Mesenchymal stem cell (in vitro differentiated cells and primary cell): ENCODE measurements at regions not wholly inside any gene's neighbourhood (a gene's known extent, or its start where the extent isn't known, plus 50 kb on each side); places are given as distances from the start of the nearest gene placed in this dataset.
"Not testable (repeated sequence)": the region's sequence is repeated elsewhere in the genome, so short reads cannot be mapped to it uniquely, and the experiment has no call there.

ENCODE experiments used
- DNase-seq: peaks from one replicate; pipeline ENCODE4 v3.0.0-alpha.2; 2013
- H2AFZ ChIP-seq: one replicate; pipeline ENCODE4 v1.6.1; 2013; ENCODE audit warnings: low read depth, mild to moderate bottlenecking, control low read depth, inconsistent platforms, low read length, moderate library complexity
- H2AK5ac ChIP-seq: 2 replicates; pipeline ENCODE4 v1.6.1; 2013; ENCODE audit warnings: low read length, moderate library complexity, mild to moderate bottlenecking, inconsistent platforms; ENCODE audit not compliant: severe bottlenecking
- H2BK120ac ChIP-seq: one replicate; pipeline ENCODE4 v1.6.1; 2013; ENCODE audit warnings: low read depth, mild to moderate bottlenecking, inconsistent platforms, low read length, moderate library complexity
- H2BK12ac ChIP-seq, 2 experiments: one replicate each; pipeline ENCODE4 v1.6.1; 2013; ENCODE audit warnings: inconsistent platforms in 2 of 2, low read length in 2 of 2, mild to moderate bottlenecking in 2 of 2, moderate library complexity in 2 of 2, control low read depth in 1 of 2
- H2BK15ac ChIP-seq: one replicate; pipeline ENCODE4 v1.6.1; 2013; ENCODE audit warnings: mild to moderate bottlenecking, low read depth, inconsistent platforms; ENCODE audit not compliant: poor library complexity, severe bottlenecking
- H2BK5ac ChIP-seq: 2 replicates; pipeline ENCODE4 v1.6.1; 2013; ENCODE audit warnings: low read depth, mild to moderate bottlenecking, low read length, control low read depth, inconsistent platforms; ENCODE audit not compliant: poor library complexity, severe bottlenecking
- H3K14ac ChIP-seq, 2 experiments: one replicate each; pipeline ENCODE4 v1.6.1; 2013; ENCODE audit warnings: inconsistent platforms in 2 of 2, low read length in 2 of 2, control low read depth in 1 of 2, mild to moderate bottlenecking in 1 of 2, moderate library complexity in 1 of 2
- H3K18ac ChIP-seq, 2 experiments: one replicate each; pipeline ENCODE4 v1.6.1; 2013; ENCODE audit warnings: inconsistent platforms in 2 of 2, low read length in 2 of 2, control low read depth in 1 of 2, low read depth in 1 of 2, mild to moderate bottlenecking in 1 of 2
- H3K23ac ChIP-seq, 2 experiments: one replicate each; pipeline ENCODE4 v1.6.1; 2013; ENCODE audit warnings: inconsistent platforms in 2 of 2, low read length in 2 of 2, mild to moderate bottlenecking in 2 of 2, moderate library complexity in 2 of 2, control low read depth in 1 of 2
- H3K27ac ChIP-seq: 2 replicates; pipeline ENCODE4 v1.5.1; 2013; ENCODE audit warnings: mild to moderate bottlenecking, moderate library complexity, low read length, control low read depth, inconsistent platforms; ENCODE audit not compliant: poor library complexity, severe bottlenecking
- H3K27me3 ChIP-seq, 2 experiments: 2 replicates each; pipeline versions ENCODE4 v1.6.1 to v1.7.0; 2013; ENCODE audit warnings: low read length in 2 of 2, mild to moderate bottlenecking in 2 of 2, moderate library complexity in 2 of 2, control low read depth in 1 of 2, inconsistent platforms in 1 of 2; ENCODE audit not compliant: control insufficient read depth in 1 of 2, insufficient read depth in 1 of 2
- H3K36me3 ChIP-seq, 2 experiments: 2 replicates each; pipeline versions ENCODE4 v1.6.1 to v1.7.0; 2013; ENCODE audit warnings: low read length in 2 of 2, control low read depth in 1 of 2, inconsistent platforms in 1 of 2, low read depth in 1 of 2, mild to moderate bottlenecking in 1 of 2; ENCODE audit not compliant: insufficient read depth in 2 of 2, control insufficient read depth in 1 of 2
- H3K4ac ChIP-seq, 2 experiments: one replicate each; pipeline ENCODE4 v1.6.1; 2013; ENCODE audit warnings: inconsistent platforms in 2 of 2, low read length in 2 of 2, mild to moderate bottlenecking in 2 of 2, moderate library complexity in 2 of 2, control low read depth in 1 of 2, low read depth in 1 of 2
- H3K4me1 ChIP-seq: 2 replicates; pipeline ENCODE4 v1.6.1; 2013; ENCODE audit warnings: low read depth, low read length, control low read depth; ENCODE audit not compliant: control insufficient read depth, insufficient read depth
- H3K4me2 ChIP-seq: 2 replicates; pipeline ENCODE4 v1.6.1; 2013; ENCODE audit warnings: low read length, mild to moderate bottlenecking, inconsistent platforms; ENCODE audit not compliant: poor library complexity, severe bottlenecking
- H3K4me3 ChIP-seq, 2 experiments: 2 replicates each; pipeline versions ENCODE4 v1.5.1 to v1.7.0; 2013; ENCODE audit warnings: low read length in 2 of 2, mild to moderate bottlenecking in 2 of 2, control low read depth in 1 of 2, low read depth in 1 of 2; ENCODE audit not compliant: insufficient read depth in 1 of 2
- H3K79me1 ChIP-seq: replicated peaks from 2 replicates; pipeline ENCODE4 v1.6.1; 2013; ENCODE audit warnings: mild to moderate bottlenecking, control low read depth, low read length, inconsistent platforms; ENCODE audit not compliant: poor library complexity, severe bottlenecking
- H3K9ac ChIP-seq: 2 replicates; pipeline ENCODE4 v1.7.0; 2013; ENCODE audit warnings: mild to moderate bottlenecking, low read length, moderate library complexity
- H3K9me3 ChIP-seq: 2 replicates; pipeline ENCODE4 v1.7.0; 2013; ENCODE audit warnings: mild to moderate bottlenecking, low read length; ENCODE audit not compliant: control insufficient read depth
- H4K8ac ChIP-seq: one replicate; pipeline ENCODE4 v1.6.1; 2013; ENCODE audit warnings: inconsistent platforms, mild to moderate bottlenecking, low read length, moderate library complexity
- H4K91ac ChIP-seq: one replicate; pipeline ENCODE4 v1.6.1; 2013; ENCODE audit warnings: mild to moderate bottlenecking, low read length, inconsistent platforms
- WGBS: methylation state at CpG from one replicate; pipeline ENCODE4 v1.1.7; 2013; ENCODE audit warnings: mixed read lengths; 5-methylcytosine and 5-hydroxymethylcytosine counted together

GRCh38 chr5:2155556-2155955 is 272.8 kb upstream of the IRX4 start:
- DNase-seq: no peak
- Histone ChIP-seq H2BK15ac (no peak overlapping the region), H3K27ac (no peak overlapping the region), H3K4ac (no peak overlapping the region), H2BK5ac (no peak overlapping the region), H3K9ac (no peak overlapping the region), H3K4me3 (no peak overlapping the region), H3K27me3 (peaks cover 0 to 23% of the 10 kb centered on the region in 2 experiments), H4K8ac (no peak overlapping the region), H2AFZ (no peak overlapping the region), H2BK120ac (no peak overlapping the region), H2AK5ac (no peak overlapping the region), H3K9me3 (no peaks in the 10 kb centered on the region), H3K79me1 (no peaks in the 10 kb centered on the region), H3K4me2 (no peak overlapping the region), H3K14ac (no peak overlapping the region), H3K23ac (no peak overlapping the region), H3K18ac (no peak overlapping the region), H3K36me3 (no peaks in the 10 kb centered on the region), H2BK12ac (no peak overlapping the region), H3K4me1 (no peaks in the 10 kb centered on the region), H4K91ac (no peak overlapping the region)
- 90% methylated on average over 18 of the region's 18 CpGs for WGBS

GRCh38 chr5:2153802-2154201 is 271.1 kb upstream of the IRX4 start:
- H2BK12ac ChIP-seq: no peak overlapping the region
- no peak overlapping the region for H3K18ac ChIP-seq
- H3K9me3 ChIP-seq: no peaks in the 10 kb centered on the region
- no peak overlapping the region for H2BK120ac ChIP-seq
- no peak for DNase-seq
- no peak overlapping the region for H2BK5ac ChIP-seq
- peaks cover 0 to 32% of the 10 kb centered on the region in 2 experiments for H3K27me3 ChIP-seq
- WGBS: 85% methylated on average over 15 of the region's 15 CpGs
- no peak overlapping the region for H2BK15ac ChIP-seq
- H3K4ac ChIP-seq: no peak overlapping the region
- no peak overlapping the region for H3K14ac ChIP-seq
- H2AFZ ChIP-seq: no peak overlapping the region
- H3K4me1 ChIP-seq: peaks cover 11% of the 10 kb centered on the region
- no peaks in the 10 kb centered on the region for H3K36me3 ChIP-seq
- no peak overlapping the region for H4K8ac ChIP-seq
- H4K91ac ChIP-seq: no peak overlapping the region
- H3K27ac ChIP-seq: no peak overlapping the region
- H3K9ac ChIP-seq: no peak overlapping the region
- no peak overlapping the region for H2AK5ac ChIP-seq
- no peak overlapping the region for H3K4me2 ChIP-seq
- H3K79me1 ChIP-seq: no peaks in the 10 kb centered on the region
- no peak overlapping the region for H3K4me3 ChIP-seq
- H3K23ac ChIP-seq: no peak overlapping the region

- H4K91ac ChIP-seq: no peak overlapping the region
- H3K27ac ChIP-seq: no peak overlapping the region
- no peak overlapping the region for H3K18ac ChIP-seq
- H3K9me3 ChIP-seq: no peaks in the 10 kb centered on the region
- H3K4me3 ChIP-seq: no peak overlapping the region
- H2AFZ ChIP-seq: no peak overlapping the region
- H2AK5ac ChIP-seq: no peak overlapping the region
- no peak overlapping the region for H3K14ac ChIP-seq
- 78% methylated on average over 6 of the region's 6 CpGs for WGBS
- no peaks in the 10 kb centered on the region for H3K36me3 ChIP-seq
- H3K4me1 ChIP-seq: peaks cover 16% of the 10 kb centered on the region
- H3K9ac ChIP-seq: no peak overlapping the region
- H3K4ac ChIP-seq: no peak overlapping the region
- no peak overlapping the region for H2BK5ac ChIP-seq
- no peak for DNase-seq
- H3K23ac ChIP-seq: no peak overlapping the region
- H2BK12ac ChIP-seq: no peak overlapping the region
- H4K8ac ChIP-seq: no peak overlapping the region
- no peak overlapping the region for H2BK120ac ChIP-seq
- no peak overlapping the region for H3K4me2 ChIP-seq
- no peaks in the 10 kb centered on the region for H3K79me1 ChIP-seq
- no peak overlapping the region for H2BK15ac ChIP-seq
- peaks cover 0 to 32% of the 10 kb centered on the region in 2 experiments for H3K27me3 ChIP-seq
Measured at GRCh38 chr5:2153350-2153749, 270.6 kb upstream of the IRX4 start.

GRCh38 chr5:2151301-2151888 is 268.7 kb upstream of the IRX4 start:
- not testable (repeated sequence) for H2AFZ ChIP-seq, H3K18ac ChIP-seq, H3K27ac ChIP-seq, DNase-seq, H2BK15ac ChIP-seq, H3K4me2 ChIP-seq, H2BK120ac ChIP-seq, H2AK5ac ChIP-seq, H3K14ac ChIP-seq, H3K4ac ChIP-seq, H3K79me1 ChIP-seq, H2BK5ac ChIP-seq, H4K91ac ChIP-seq, H4K8ac ChIP-seq, H3K9ac ChIP-seq, H2BK12ac ChIP-seq, H3K23ac ChIP-seq, H3K9me3 ChIP-seq, H3K4me3 ChIP-seq, H3K36me3 ChIP-seq
- Histone ChIP-seq H3K4me1 (peaks cover 18% of the 10 kb centered on the region), H3K27me3 (peaks cover 0 to 27% of the 10 kb centered on the region in 2 experiments)
- WGBS: 23% methylated on average over 7 of the region's 8 CpGs
